NCI-H1694 (cell line): ENCODE measurements at regions not wholly inside any gene's neighbourhood (a gene's known extent, or its start where the extent isn't known, plus 50 kb on each side); places are given as distances from the start of the nearest gene placed in this dataset.

Experiments
- DNase-seq: peaks from one replicate; lab custom pipeline; 2025; lab: John Stamatoyannopoulos, UW

- DNase-seq: no peak
Observed at GRCh38 chr15:39313467-39313866, 267.4 kb upstream of the THBS1 start.

GRCh38 chr15:39313881-39314280, 267.0 kb upstream of the THBS1 start:
- DNase-seq: no peak

- DNase-seq: no peak
Observed at GRCh38 chr15:39315206-39315850, 265.6 kb upstream of the THBS1 start.

DNA sequence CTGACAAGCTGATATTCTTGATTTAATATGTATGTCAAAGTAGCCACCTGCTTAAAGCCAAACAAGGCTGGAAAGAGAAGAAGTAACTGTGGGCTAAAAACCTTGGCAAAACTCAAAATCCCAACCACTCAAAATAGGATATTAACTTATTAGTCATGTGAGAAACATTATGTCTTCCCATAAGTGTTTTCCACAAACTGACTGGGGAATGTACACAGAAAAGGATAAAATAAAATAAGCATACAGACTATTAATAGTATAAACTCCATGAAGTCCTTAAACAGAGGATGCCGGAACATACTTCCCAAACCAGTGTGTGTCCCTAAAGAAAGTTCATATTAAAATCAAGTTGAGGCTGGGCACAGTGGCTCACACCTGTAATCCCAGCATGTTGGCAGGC, 263.7 kb upstream of the THBS1 start:
- DNase-seq: no peak

GRCh38 chr15:39318231-39318630, 262.6 kb upstream of the THBS1 start:
- DNase-seq: no peak

- DNase-seq: no peak
Observed at GRCh38 chr15:39320355-39320754, 260.5 kb upstream of the THBS1 start.

- no peak for DNase-seq
Observed at GRCh38 chr15:39320886-39321285, 260.0 kb upstream of the THBS1 start.

DNA sequence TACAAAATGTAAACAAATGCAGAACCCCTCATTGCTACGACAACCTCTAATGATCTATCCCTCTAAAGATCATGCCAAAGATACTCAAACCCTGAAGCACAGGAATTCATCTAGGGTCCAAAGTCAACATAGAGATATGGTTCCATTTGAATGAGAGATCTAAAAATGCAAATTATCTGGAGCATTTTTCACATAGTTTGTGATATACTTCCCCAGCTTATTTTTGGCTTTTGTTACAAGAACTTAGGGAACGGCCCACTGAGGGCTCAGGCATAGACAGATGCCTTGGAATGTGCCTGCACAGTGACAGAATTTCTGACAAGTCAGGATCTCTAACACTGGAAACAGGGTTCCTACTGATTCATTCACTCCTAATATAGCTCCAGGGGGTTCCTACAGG, 258.9 kb upstream of the THBS1 start:
- DNase-seq: no peak

DNA sequence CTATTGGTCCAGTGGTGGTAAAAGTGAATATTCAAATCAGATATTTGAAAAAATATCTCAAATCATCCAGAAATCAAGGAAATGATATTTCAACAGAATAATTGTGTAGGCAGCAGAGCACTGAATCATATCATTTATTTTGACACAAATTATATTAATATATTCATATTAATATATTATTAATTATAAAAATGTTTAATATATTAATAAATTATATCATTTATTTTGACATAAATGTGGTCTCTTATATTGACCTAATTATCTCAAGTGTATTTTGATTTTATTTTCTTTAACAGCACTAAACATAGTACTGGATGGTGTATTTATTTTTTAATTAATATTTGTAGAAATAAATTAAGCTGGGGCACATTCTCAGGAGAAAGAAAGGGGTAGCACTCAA, 257.7 kb upstream of the THBS1 start:
- DNase-seq: no peak

DNA sequence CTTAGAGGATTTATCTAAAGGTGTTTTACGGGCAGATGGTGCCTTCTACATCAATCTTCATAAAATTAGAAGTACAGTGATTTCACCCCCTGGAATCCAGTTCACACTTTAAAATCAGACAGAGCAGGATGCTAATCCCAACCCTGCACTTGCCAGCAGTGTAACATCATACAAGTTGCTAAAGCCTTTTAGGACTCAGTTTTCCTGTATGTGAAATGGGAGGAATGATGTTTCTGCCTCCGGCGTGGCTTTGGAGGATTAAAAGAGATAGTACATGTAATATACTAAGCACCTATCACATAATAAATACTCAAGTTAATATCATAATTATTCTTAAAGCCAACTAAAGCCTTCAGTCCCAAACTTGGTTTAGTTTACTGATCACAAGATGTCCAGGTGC, 257.2 kb upstream of the THBS1 start:
- no peak for DNase-seq

DNA sequence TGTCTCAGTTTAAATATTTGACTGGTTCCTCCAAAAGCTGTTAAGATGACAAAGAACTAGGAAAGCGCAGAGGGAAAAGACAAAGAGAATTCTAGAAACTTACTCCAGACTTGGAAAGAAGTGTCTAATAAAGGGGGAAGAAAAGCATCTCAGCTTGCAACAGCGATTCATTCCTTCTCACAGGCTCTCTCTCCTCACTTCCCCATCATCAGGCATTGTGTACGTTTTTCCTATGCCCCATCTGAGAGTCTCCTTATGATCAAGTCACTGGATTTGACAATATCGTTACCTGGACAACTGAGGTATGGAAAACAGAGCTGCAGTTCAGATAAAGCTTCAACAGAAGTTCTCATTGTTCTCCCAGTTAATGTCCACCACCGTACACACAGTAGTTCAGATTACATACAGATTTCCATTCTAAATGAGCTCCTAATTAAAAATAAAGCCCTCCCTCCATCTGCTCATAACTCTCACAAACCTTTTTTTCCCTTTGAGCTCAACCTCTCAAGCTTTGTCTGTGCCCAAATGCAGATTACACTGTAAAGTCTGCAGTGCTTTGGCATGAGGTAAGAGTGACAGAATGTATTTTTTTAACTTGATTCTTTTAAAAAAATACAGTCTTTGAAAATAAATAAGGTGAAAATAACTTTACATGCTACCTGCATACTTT, 254.4 kb upstream of the THBS1 start:
- no peak for DNase-seq

GRCh38 chr15:39327005-39327730, 253.7 kb upstream of the THBS1 start:
- no peak for DNase-seq

DNA sequence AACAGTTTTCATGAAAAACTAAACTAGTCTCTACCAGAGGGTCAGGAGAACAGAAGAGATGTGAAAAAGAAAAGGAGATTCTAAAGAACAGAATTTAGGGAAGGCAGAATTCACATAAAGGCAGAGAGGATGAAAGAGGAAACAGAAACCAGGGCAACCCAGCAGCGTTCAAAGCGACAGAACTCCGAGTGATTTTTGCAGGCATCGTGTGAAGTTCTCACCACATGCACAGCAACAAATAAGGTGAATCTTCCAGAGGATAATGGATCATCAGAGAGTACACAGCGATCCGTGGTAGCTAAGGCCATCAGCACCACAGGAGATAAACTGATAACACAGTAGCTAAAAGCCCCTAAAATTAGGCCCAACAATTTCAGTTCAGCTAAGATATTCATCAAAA, 250.8 kb upstream of the THBS1 start:
- no peak for DNase-seq

- no peak for DNase-seq
Observed at GRCh38 chr15:39331584-39331983, 249.3 kb upstream of the THBS1 start.

GRCh38 chr15:39332846-39333245, 248.0 kb upstream of the THBS1 start:
- DNase-seq: no peak

GRCh38 chr15:39333393-39333792, 247.5 kb upstream of the THBS1 start:
- no peak for DNase-seq

DNA sequence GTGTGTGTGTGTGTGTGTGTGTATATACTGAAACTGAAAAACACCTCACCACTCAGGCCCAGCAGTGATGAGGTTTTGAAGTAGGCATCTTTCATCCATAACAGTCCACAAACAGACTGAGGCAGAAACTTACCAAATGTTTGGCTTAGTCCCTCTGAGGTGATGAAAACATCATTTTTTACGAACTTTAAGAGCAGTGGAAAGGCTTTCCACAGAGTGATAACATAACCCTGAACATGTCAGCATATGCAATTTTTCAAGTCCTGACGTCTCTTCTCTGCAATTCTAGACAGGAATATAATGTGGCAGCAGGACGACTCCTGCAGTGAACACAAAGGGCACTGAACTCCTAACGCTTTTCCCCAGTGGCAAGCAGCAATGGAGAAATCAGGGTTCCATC, 247.0 kb upstream of the THBS1 start:
- no peak for DNase-seq

DNA sequence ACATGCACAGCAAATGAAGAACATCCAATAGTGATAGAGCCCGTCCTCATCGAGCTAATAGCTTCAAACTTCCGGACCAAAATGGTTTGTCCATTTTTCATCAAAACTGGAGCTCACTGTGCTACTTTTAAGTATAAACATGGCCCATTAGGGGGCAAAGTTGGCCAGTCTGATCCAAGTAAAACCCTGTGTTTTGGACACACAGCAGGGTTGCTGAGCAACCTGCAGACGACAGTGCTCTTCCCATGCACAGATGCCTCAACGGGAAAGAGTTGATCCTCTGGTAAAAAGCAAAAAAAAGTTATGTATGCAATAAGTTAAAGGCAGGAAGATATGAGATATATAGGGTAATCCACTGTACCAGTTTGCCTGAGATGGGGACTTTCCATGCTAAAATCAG, 244.0 kb upstream of the THBS1 start:
- DNase-seq: no peak

GRCh38 chr15:39338251-39338650, 242.6 kb upstream of the THBS1 start:
- no peak for DNase-seq

DNA sequence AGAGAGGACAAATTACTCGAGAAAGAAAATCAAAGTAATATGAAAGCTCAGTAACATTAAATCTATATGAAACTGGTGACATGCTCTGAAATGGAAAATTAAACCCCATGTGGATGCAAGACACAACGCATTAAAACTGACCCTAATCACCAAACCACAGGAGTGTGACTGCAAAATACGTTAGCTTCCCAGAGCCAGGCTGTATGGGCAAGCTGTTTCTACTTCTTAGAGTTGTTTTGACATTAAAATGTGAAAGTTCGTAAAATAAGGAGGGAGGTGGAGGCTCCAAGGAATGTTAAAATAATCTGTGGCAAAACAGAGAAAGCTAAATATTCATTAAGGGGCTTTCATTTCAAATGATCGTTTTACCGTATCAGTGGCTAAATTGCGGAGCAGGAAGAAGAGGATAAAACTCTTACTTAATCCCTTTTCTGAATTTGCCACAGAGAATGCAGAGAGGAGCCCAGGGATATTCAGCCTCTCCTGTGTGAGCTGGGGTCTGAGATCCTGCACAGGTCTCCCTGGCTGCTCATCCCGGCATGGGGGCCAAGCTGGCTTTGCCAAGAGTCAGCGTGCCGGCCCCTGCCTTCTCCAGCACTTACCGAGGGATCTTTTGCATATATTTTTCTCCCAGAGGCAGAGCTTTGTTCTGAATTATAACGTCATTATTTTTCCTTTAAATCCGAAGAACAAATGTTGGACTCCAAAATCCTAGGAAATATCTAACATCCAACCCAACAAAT, 239.8 kb upstream of the THBS1 start:
- DNase-seq: no peak

GRCh38 chr15:39344662-39345141, 236.2 kb upstream of the THBS1 start:
- peak; percentile 22 for DNase-seq

DNA sequence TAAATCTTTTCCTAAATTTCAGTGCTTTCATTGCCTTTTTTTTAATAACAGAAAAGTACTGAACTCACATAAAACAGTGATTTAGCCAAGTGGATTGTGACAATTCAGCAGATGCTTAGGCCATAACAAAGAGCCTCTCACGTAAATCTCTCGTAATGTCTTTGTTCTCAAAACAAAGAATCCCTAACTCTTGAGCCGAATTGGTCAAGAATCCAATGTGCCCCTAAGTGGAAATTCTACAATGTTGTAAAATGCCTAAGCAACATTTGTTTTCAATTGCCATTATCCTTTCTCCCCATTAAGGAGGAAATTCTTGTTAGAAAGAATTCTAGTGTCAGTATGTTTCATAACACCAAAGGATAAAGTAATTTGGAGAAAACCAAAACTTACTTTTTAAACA, 235.7 kb upstream of the THBS1 start:
- no peak for DNase-seq

- DNase-seq: no peak
Observed at GRCh38 chr15:39347453-39347852, 233.4 kb upstream of the THBS1 start.
